Stimulated activated CD4-positive, alpha-beta T cell treated with anti-CD3 and anti-CD28 coated beads, TNF-alpha, amount 100 ng/mL, for 48 hours (primary cell): ENCODE measurements at regions not wholly inside any gene's neighbourhood (a gene's known extent, or its start where the extent isn't known, plus 50 kb on each side); places are given as distances from the start of the nearest gene placed in this dataset.

Experiments used
- DNase-seq, 3 donors: peaks; one replicate each; pipeline ENCODE4 v3.0.0-alpha.2; 2020; ENCODE audit warnings: low read depth in 3 of 3

DNA sequence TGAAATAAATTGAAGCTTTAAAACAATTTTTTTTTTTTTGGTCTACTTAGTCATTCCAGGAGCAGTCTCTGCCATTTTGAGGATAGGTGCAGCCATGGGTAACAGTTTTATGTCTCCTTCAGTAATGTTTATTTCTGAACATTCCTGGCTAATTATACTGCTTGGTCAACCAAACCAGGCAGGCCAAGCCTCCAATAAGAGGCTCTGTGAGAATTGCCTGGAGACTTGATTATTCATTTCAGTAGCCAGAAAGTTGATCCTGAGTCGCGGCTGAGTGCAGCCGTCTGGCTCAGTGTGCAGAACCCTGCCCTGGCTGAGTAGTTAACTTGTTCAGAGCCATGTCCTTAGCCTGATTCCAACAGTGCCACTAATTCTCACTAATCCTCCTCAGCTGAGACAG is 364.0 kb upstream of the FAT3 start:
- no peak for DNase-seq

DNA sequence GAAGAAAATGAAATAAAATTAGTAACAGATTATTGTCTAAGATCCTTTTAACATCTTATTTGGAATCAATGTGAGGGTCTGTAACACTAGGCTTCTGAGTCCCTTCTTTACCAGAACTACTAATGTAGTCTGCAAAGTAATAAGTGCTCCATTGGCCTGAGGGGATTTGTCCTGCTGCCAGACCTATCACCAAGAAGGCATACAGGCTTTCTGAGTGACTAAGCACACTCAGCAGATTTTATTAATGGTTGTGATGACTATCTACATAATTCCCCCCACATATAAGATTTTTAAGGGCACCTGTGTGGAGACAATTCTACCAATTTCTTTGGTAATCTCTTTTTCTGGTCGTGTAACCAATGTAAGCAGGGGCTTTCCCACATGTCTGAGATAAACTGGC is 365.0 kb upstream of the FAT3 start:
- no peak for DNase-seq

DNA sequence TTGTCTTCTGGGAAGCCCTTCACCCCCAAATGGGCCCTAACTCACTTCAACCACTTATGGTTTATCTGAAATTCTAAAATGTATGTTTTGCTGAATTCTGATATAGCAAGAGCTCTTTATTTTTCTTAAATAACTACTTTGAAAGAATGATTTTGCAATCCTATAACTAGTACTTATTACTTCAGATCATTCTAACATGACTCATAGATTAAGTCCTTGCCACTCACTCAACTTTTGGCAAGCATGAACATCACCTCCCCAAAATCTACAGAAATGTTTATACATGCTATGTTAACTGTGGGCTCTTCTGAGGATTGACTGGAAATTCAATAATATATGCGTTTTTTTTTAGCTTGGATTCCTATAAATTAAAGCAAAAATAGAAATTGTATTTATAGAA is 367.4 kb upstream of the FAT3 start:
- no peak for DNase-seq

DNA sequence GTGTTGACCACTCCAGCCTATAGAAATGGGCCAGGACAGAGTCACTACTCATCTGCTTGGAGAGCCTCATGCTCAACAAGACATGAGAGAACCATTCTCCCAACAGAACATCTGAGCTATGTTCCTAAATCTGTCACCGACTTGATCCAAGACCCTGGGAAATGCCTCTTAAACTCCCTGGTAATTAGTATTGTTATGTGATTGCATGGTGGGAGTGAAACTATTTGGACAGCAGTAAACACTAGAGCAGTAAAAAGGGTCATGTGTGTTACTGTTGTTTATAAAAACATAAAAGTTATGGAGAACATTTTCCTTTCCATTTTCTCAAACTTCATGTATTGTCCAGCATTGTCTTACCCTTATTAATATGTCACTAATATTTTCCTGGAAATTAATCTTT is 369.8 kb upstream of the FAT3 start:
- DNase-seq, result no peak

DNA sequence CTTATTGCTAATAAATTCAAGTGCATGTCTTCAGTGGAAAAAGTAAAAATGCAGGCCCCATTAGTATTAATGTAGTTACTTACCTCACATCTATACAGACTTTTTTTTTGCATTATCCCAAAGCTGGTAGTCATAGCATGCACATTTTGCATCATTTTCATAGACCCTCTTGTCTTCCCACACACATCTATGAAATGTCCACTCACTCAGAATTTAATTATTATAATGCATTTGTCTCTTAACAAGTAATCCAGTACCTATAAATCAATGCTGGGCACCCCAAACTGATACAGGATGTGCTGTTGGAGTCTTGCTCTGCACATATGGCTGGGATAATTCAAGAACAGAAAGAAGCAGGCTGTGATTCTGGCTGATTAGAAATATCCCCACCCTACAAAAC is 370.4 kb upstream of the FAT3 start:
- DNase-seq, result no peak

DNA sequence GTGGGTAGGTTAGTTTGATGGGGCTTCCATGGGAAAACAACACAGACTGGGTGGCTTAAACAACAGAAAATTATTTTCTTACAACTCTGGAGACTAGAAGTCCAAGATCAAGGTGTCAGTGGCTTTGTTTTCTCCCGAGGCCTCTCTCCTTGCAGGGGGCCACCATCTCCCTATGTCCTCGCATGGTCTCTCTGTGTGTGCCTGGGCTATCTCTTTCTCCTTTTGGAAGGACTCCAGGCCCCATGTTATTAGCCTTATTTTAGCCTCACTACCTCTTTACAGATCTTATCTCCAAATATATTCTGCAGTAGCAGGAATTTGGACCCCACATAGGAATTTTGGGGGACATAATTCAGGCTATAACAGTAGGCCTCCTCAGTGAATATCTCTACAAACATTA is 372.7 kb upstream of the FAT3 start:
- no peak for DNase-seq

DNA sequence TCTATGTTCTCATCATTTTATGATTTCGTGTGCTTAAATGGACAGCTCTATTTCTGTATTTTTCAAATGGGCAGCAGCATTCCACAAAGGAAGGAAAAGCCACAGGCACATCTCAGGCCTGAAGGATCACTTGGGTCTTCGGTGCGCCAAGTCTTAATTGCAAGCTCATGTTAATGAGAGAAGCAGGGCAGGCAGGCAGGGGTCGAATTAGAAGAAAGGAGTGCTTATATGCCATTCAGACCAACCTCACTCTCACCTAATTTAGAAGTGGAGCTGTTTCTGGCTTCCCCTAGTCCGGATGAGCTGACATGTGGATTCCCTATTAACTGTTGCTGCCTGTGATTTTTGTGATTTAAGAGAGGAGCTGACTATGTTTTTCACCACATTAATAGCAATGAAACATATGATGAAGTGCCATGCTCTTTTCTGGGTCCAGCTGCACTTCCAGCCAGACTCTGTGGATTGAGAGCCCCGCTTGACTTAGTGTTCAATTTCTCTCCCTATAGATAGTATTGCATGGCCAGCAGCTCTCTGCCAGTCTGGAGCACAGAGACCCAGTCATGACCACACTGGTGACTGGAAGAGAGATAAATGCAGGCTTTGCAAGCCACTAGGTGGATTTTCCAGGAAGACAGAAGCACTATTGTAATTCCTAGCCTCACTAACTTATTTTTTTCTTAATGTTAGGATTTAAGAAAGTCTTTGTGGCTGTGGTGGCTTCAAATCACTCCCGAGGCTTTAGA is 373.9 kb upstream of the FAT3 start:
- DNase-seq, result no peak

DNA sequence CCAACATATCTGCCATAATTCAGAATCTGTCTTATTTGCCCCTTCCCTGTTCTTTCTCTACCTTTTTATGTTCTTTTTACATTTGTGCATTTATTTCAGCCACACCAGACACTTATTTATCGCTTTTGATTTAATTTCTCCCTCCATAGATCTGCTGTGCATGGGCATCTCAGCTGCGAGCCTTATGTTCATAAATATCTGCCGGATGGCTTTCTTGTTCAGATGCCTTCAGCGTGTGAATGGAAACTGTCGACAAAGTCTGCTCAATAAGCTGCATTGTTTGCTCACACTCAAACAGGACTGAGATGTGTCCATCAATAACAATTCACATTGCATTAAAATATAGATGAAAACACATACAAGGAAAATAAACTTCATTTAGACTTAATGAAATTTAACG is 374.6 kb upstream of the FAT3 start:
- DNase-seq, result no peak

DNA sequence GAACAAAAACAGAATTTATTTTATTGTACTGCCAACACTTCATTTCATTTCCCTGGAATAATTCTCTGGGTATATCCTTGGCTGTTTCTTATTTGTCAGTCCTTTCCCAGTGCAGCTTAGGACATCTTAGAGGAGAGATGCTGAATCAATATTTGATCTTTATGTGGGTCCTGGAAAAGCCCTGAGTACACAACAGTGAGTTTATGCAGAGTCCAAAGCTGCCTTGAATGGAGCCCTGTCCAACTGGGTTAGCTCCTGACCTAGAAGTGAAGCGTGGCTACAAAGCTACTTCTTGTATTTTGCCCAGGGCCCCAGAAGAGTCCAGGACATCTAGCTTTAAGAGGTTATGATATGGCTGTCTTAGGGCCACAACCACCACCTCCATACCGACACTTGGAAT is 378.0 kb upstream of the FAT3 start:
- DNase-seq, result no peak

DNA sequence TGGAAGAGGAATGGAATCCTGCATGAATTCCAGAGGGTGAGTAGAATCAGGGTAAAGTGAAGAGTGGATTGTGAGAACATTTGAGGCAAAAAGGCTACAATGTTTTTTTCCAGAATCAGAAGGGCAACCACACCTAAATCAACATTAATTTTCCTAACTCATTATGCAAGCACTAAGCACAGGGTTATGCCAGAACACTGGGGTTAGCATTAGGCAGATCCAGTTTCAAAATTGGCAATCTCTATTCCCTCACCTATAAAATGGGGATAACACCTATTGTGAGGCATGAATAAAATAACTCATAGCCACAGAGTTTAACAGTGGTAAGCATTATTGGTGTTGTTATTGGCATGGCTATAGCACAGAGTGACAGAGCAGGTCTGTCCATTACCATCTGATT is 378.6 kb upstream of the FAT3 start:
- no peak for DNase-seq

DNA sequence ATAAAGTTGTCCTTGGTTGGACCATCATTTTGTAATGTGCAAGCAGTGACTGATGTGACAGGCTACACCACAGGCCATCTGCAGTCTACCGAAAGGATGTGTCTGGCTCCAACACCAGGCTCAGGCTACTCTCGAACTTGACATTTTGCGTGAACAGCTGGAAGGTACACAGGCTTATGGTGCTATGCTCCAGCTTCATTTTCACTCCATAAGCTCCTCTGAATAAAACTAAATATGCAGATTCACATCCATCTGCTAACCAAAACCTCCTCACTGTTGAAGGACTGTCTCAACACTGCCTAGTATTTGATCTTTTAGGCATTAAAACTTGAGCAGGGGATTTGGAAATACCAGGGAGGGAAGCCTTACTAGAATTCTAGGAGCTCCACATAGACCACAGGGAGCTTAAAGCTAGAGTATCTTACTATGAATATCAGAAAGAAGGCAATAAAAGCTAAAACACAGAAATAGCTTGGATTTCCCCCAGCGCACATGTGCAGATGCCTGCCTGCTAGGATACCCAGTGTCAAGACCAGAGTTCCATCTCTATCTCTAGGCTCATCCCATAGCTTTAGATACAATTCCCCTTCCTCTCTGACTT is 383.9 kb upstream of the FAT3 start:
- no peak for DNase-seq

DNA sequence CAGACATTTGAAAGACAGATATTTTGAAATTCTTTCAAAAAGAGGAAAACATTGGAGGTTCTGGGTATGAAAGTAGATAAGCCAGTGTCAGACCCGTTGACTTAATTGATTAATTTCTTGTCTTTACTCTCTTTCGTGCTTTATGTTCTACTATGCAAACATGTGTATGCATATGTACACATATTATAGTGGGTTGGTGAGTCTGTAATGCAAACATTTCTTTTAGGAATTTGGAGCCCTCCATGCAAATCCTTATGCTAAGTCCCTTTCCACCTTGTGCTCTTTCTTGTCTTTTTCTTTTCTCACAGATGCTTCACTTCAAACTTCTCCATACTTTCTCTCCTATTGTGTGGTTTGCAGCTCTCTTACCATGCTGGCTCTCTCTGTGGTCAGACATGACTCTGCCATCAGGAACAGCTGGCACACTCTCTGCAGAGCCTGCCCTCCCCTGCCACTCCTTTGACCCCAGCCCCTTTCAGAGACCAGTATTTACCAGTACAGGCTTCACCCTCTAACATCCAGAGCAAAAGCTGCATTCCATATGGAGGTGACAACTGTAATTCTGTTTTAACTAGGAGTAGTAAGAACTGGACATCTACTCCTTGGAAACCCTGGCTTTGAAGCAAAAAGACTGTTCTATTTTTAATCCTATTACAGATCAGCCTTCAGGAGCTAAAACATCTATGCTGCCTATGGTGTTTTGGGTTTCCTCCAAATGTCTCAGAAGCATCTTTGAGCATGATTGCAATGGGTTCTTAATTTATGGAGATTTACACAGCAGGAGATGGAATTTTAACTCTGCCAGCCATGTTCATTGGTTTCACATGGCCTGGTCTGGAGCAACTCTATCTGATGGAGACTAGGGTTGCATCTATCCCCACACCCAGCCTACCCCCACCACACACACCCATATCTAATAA is 386.9 kb upstream of the FAT3 start:
- no peak for DNase-seq

DNA sequence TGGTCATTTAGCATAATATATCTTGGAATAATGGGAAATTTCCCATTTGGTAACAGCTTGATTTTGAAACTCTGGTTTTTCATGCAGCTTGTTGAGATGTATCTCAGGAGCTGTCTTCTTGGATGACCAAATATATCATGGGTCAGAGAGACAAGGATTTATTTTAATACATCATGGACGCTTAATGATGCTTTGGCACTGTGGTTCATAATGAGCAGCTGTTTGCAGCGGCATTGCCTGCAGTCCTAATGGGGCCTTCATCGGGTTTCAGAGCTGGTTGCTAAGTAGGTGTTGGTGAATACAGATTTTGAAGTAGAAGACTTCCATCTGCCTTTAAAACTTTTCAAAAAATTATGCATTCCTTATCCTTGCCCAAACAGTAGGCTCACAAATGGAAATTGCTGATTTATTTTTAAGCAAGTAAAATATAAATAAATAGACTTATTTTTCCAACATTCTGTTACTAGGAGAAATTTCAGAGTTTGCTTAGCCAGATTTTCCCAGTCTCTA is 389.5 kb upstream of the FAT3 start:
- no peak for DNase-seq

DNA sequence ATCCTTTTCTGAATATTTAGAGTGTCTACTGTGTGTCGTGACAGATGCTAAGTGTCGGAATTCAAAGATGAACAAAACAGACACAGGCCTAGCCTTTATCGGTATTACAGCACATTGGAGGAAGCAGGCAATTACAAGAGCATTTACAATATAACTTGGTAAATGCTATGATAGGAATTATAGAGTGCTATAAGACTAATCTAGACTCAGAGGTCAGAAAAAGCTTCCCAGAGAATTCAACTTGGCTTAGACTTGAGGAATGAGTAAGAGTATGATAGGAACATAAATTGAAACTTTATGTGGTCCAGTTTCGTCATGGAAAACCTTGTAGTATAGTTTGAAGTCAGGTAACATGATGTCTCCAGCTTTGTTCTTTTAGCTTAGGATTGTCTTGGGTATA is 395.7 kb upstream of the FAT3 start:
- no peak for DNase-seq

DNA sequence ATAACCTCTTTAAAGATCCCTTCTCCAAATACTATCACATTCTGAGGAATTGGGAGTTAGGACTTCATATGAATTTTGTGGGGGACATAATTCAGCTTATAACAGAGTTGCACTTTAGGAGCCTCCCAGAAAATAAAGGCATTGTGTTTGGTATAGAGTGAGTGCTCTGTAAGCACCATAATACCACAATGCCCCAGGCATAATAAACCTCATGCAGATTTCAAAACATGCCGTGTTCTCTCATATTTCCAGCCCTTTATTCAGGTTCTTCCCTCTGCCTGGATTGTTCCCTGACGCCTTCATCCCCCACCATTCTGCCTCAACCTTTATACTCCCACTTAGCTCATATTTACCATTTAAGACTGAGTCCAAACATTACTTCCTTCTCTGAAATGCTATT is 398.8 kb upstream of the FAT3 start:
- DNase-seq, result no peak

DNA sequence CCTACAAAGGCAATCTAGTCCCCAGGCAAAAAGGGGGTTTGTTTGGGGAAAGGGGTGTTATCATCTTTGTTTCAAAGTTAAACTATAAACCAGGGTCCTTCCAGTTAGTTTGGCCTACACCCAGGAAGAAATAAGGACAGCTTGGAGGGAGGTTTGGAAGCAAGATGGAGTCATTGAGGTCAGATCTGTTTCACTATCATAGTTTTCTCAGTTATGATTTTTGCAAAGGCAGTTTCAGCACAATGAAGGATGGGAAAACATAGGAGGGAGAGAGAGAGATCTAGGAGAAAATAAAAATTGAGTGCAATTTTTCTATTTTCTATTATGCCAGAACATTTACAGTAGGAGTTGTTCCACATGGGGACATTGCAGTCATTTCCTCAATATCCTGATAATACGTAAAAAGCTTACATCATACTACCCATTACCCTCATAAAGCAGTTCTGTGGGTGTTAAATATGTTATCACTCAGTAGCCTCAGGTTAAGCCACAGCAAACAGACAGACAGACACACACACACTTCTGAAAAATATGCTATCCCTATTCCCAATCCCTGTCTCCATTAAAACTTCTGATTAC is 401.3 kb upstream of the FAT3 start:
- no peak for DNase-seq

DNA sequence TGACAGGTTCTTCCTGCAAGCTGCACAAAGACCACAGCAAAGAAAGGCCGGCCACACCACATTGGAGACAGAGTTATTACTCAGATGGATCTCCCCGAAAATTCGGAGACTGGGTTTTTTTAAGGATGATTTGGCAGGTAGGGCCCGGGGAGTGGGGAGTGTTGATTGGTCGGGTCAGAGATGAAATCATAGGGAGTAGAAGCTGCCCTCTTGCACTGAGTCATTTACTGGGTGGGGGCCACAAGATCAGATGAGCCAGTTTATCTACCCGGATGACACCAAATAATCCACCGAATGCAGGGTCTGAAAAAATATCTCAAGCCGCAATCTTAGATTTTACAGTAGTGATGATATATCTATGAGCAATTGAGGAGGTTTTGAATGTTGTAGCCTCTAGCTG is 401.8 kb upstream of the FAT3 start:
- no peak for DNase-seq

DNA sequence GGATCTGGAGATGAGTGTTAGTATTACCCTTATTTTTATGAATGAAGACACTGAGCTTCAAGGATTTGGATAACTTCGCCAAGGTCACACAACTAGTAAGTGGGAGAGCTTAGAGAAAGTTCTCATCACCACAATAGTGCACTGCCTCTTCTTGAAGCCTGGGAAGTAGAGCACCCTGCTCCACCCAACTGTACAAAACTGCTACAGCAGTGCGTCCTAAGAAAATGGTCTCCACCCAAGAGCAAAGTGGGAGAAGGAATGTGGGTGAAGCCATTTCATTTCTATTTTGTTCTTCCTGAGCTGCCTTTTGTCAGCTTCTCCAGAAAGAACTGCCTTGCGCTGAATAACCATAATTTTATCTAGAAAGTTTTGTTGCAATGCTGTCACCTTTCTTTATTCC is 403.9 kb upstream of the FAT3 start:
- no peak for DNase-seq

DNA sequence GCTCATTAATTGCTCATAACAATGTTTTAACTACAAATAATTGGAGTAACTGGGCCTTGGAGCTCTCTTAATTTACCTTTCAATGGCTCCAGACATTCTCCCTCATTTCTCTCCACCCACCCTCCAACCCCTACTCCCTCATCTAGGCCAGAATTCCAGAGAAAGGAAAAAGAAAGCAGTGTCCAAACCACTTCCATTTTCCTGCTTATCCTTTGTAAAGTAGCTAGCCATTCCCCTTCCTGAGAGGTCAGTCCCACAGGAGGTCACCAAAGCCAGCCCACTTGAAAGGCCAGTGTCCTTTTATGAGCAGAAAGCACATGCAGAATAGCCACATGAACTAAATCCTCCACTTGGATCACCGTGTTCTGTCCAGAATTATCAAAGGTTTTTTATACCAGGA is 404.8 kb upstream of the FAT3 start:
- no peak for DNase-seq

DNA sequence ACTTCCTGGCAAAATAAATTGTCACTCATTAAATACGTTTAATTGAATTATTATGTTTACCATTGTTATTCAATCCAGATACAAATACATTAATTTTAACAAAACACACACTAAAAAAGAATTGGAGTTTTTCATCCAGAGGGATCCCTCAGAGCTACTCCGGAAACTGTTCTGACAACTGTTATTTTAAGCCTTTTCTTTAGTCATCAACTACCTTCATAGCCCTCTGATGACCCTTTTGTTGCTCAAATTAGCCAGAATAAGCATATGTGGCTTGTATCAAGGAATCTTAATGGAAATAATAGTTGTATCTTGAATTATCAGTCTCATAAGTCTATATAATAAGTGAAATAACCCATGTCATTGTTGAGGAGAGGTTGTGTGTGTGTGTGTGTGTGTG is 405.4 kb upstream of the FAT3 start:
- DNase-seq, result no peak

DNA sequence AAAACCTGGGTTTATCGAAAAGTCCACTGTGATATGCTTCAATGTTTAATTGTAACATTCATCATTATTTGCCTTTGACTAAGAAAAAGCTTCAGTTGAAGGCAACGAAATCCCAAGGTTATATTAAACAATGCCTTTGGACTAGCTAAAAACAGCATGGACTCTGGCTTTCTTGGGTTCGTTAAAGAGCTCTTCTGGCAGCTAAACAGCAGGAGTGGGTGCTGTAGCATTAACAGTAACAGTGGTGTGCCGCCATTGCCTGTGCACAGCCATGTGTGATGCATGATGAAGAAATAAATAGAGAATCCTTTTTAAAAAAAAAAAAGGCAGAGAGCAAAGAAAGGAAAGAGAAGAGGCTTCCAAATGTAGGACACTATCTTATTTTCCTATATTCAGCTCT is 406.6 kb upstream of the FAT3 start:
- no peak for DNase-seq

DNA sequence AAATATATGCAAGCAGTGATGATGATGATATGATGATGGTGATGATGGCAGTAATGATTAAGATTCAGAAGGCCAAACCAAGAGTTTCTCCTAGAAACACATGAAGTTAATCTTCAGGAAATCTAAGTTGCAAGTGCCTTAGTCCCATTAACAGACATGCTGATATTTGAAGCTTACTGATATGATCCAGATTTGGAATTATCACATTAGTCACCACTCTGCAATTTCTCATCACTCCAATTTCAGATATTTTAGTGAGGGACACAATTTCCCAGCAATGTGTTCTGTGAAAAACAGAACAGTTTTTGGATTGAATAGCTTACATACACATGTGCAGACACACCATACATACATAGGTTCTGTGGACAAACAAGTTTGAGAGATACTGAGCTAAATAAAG is 411.4 kb upstream of the FAT3 start:
- DNase-seq, result no peak
